Memory B cell (primary cell): ENCODE measurements at regions not wholly inside any gene's neighbourhood (a gene's known extent, or its start where the extent isn't known, plus 50 kb on each side); places are given as distances from the start of the nearest gene placed in this dataset.

ENCODE experiments used
- ATAC-seq: fragments of 150-1000 bp; cut with Tn5 transposase; 2 replicates; pipeline ENCODE4 v1.10.0; 2021; ENCODE audit warnings: low read depth, mild to moderate bottlenecking, moderate library complexity
- DNase-seq, 2 donors: peaks; one replicate each; pipeline ENCODE4 v3.0.0; 2022; ENCODE audit warnings: low spot score in 2 of 2
- H3K27ac Mint-ChIP-seq: one replicate; pipeline ENCODE4 v1.8.0; 2022; ENCODE audit warnings: mild to moderate bottlenecking, moderate library complexity, mixed read lengths
- H3K27me3 Mint-ChIP-seq: one replicate; pipeline ENCODE4 v1.8.0; 2022; ENCODE audit warnings: mixed read lengths
- H3K36me3 Mint-ChIP-seq: one replicate; pipeline ENCODE4 v1.8.0; 2022; ENCODE audit warnings: mild to moderate bottlenecking, mixed read lengths
- H3K4me1 Mint-ChIP-seq: one replicate; pipeline ENCODE4 v1.8.0; 2022; ENCODE audit warnings: mixed read lengths
- H3K4me3 Mint-ChIP-seq: one replicate; pipeline ENCODE4 v1.8.0; 2022; ENCODE audit warnings: mild to moderate bottlenecking, moderate library complexity, mixed read lengths
- H3K9me3 Mint-ChIP-seq: one replicate; pipeline ENCODE4 v1.8.0; 2022; ENCODE audit warnings: mixed read lengths

GRCh38 chr5:173800340-173800739, 87.8 kb upstream of the CPEB4 start:
- Mint-ChIP-seq H3K4me3 (no peak overlapping the region), H3K27ac (no peak overlapping the region), H3K36me3 (no peaks in the 10 kb centered on the region), H3K27me3 (no peaks in the 10 kb centered on the region), H3K4me1 (peaks cover 12% of the 10 kb centered on the region), H3K9me3 (peaks cover 3% of the 10 kb centered on the region)
- DNase-seq (no peak), ATAC-seq (no peak)

GRCh38 chr5:173801006-173801405, 87.1 kb upstream of the CPEB4 start:
- Mint-ChIP-seq H3K36me3 (no peaks in the 10 kb centered on the region), H3K4me3 (no peak overlapping the region), H3K27me3 (no peaks in the 10 kb centered on the region), H3K9me3 (peaks cover 3% of the 10 kb centered on the region), H3K4me1 (peaks cover 12% of the 10 kb centered on the region), H3K27ac (no peak overlapping the region)
- no peak for DNase-seq
- no peak for ATAC-seq

DNA sequence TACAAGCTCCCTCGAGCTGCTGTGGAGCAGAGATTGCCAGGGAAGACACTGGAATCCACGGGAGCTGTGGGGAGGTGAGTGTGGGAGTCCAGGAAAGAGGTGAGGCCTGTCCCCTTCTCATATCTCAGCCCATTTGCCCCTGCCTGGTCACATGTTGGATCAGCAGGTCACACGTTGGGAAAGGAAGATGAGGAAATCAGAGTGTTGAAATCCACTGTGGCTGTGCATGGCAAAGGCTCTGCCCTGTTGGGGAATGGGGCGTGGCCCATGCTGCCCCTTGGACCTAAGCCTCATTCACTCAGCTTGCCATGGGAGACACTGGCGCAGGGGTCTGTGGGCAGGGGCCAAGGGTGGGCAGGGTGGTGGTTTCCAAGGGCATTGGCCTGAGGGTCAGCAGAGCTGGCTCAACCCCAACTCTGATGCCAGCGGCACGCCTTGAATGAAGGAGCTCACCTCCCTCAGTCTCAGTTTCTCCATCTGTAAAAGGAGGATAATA, 85.4 kb upstream of the CPEB4 start:
- DNase-seq (no peak), ATAC-seq (no peak)
- H3K4me1 Mint-ChIP-seq = peaks cover 12% of the 10 kb centered on the region
- H3K36me3 Mint-ChIP-seq = no peaks in the 10 kb centered on the region
- no peaks in the 10 kb centered on the region for H3K27me3 Mint-ChIP-seq
- H3K4me3 Mint-ChIP-seq = no peak overlapping the region
- H3K27ac Mint-ChIP-seq = no peak overlapping the region
- peaks cover 3% of the 10 kb centered on the region for H3K9me3 Mint-ChIP-seq

- peaks cover 5% of the 10 kb centered on the region for H3K4me1 Mint-ChIP-seq
- H3K27me3 Mint-ChIP-seq = no peaks in the 10 kb centered on the region
- H3K4me3 Mint-ChIP-seq = no peak overlapping the region
- no peak overlapping the region for H3K27ac Mint-ChIP-seq
- no peaks in the 10 kb centered on the region for H3K36me3 Mint-ChIP-seq
- DNase-seq (no peak), ATAC-seq (no peak)
- peaks cover 3% of the 10 kb centered on the region for H3K9me3 Mint-ChIP-seq
Measured at GRCh38 chr5:173804579-173804978, 83.6 kb upstream of the CPEB4 start.

GRCh38 chr5:173806270-173807035, 81.7 kb upstream of the CPEB4 start:
- DNase-seq = no peak

GRCh38 chr5:173807181-173807655, 80.9 kb upstream of the CPEB4 start:
- Mint-ChIP-seq H3K4me3 (no peak overlapping the region), H3K27me3 (peaks cover 4% of the 10 kb centered on the region), H3K9me3 (peaks cover 17% of the 10 kb centered on the region), H3K4me1 (peaks cover 17% of the 10 kb centered on the region), H3K36me3 (peaks cover 4% of the 10 kb centered on the region), H3K27ac (no peak overlapping the region)
- no peak for ATAC-seq
- DNase-seq = no peak

More at GRCh38 chr5:173806270-173807035, 81.7 kb upstream of the CPEB4 start:
- H3K4me1 Mint-ChIP-seq = peaks cover 14% of the 10 kb centered on the region
- peaks cover 4% of the 10 kb centered on the region for H3K27me3 Mint-ChIP-seq
- no peak overlapping the region for H3K4me3 Mint-ChIP-seq
- peaks cover 15% of the 10 kb centered on the region for H3K9me3 Mint-ChIP-seq
- no peak overlapping the region for H3K27ac Mint-ChIP-seq
- ATAC-seq = no peak
- H3K36me3 Mint-ChIP-seq = peaks cover 4% of the 10 kb centered on the region

- Mint-ChIP-seq H3K36me3 (peaks cover 4% of the 10 kb centered on the region), H3K4me1 (peaks cover 24% of the 10 kb centered on the region), H3K27ac (no peak overlapping the region), H3K27me3 (peaks cover 4% of the 10 kb centered on the region), H3K9me3 (peaks cover 17% of the 10 kb centered on the region), H3K4me3 (no peak overlapping the region)
- DNase-seq (no peak), ATAC-seq (no peak)
Measured at GRCh38 chr5:173808079-173808808, 79.9 kb upstream of the CPEB4 start.

GRCh38 chr5:173809014-173809413, 79.1 kb upstream of the CPEB4 start:
- H3K36me3 Mint-ChIP-seq = peaks cover 4% of the 10 kb centered on the region
- ATAC-seq (no peak), DNase-seq (no peak)
- H3K4me3 Mint-ChIP-seq = no peak overlapping the region
- peaks cover 4% of the 10 kb centered on the region for H3K27me3 Mint-ChIP-seq
- peaks cover 29% of the 10 kb centered on the region for H3K4me1 Mint-ChIP-seq
- peaks cover 17% of the 10 kb centered on the region for H3K9me3 Mint-ChIP-seq
- no peak overlapping the region for H3K27ac Mint-ChIP-seq

DNA sequence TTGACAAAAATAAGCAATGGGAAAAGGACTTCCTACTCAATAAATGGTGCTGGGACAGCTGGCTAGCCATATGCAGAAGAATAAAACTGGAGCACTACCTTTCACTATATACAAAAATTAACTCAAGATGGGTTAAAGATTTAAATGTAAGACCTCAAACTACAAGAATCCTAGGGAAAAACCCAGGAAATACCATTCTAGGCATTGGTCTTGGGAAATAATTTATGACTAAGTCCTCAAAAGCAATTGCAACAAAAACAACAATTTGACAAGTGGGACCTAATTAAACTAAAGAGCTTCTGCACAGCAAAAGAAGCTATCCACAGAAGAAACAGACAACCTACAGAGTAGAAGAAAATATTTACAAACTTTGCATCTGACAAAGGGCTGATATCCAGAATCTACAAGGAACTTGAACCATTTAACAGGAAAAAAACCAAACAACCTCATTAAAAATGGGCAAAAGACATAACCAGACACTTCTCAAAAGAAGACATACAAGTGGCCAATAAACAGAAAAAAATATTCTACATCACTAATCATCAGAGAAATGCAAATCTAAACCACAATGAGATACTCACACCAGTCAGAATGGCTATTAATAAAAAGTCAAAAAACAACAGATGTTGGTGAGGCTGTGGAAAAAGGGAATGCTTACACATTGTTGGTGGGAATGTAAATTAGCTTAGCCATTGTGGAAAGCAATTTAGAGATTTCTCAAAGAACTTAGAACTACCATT, 75.2 kb upstream of the CPEB4 start:
- DNase-seq = no peak
- H3K27ac Mint-ChIP-seq = no peak overlapping the region
- peaks cover 16% of the 10 kb centered on the region for H3K9me3 Mint-ChIP-seq
- H3K27me3 Mint-ChIP-seq = peaks cover 4% of the 10 kb centered on the region
- ATAC-seq = no peak
- no peak overlapping the region for H3K4me3 Mint-ChIP-seq
- peaks cover 8% of the 10 kb centered on the region for H3K36me3 Mint-ChIP-seq
- H3K4me1 Mint-ChIP-seq = peaks cover 51% of the 10 kb centered on the region

DNA sequence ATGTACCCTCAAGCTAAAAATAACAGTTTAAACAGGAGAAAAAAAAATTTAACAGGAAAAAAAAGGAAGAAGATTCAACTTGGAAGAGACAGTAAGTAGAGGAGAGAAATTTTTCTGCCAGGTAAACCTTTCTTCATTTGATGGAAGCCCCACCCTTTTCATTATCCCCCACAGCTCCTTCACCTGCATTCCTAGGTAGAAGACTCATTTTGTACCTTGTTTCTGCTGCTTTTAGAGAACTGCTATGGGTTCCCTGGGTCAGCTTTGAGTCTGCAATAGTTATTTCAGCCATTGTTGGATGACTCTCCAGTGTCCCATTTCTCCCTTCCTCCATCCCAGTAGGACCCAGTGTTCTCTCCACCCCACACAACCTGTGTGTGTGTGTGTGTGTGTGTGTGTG, 74.1 kb upstream of the CPEB4 start:
- Mint-ChIP-seq H3K36me3 (peaks cover 10% of the 10 kb centered on the region), H3K4me1 (peaks cover 54% of the 10 kb centered on the region), H3K27ac (no peak overlapping the region), H3K27me3 (peaks cover 4% of the 10 kb centered on the region), H3K4me3 (no peak overlapping the region), H3K9me3 (peaks cover 18% of the 10 kb centered on the region)
- ATAC-seq = no peak
- no peak for DNase-seq

DNA sequence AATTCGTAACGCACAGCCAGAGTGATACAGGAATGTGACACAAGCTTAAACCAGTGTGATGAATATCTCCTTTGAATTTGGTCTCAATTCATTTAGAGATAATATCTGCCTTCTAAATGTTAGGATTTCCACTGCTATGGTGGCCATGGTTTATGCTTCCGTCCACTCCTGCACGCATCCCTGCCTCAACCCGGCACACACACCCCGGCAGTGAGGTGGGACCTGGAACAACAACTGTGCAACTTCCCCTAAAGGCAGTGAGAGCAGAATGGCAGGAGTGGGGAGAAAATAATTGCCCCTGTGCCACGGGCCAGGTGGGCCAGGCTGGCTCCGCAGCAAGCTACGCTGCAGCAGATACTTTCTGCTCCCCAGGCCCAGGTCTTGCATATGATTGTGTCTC, 72.6 kb upstream of the CPEB4 start:
- H3K9me3 Mint-ChIP-seq = peaks cover 15% of the 10 kb centered on the region
- DNase-seq (no peak), ATAC-seq (no peak)
- peaks cover under 1% of the 10 kb centered on the region for H3K27me3 Mint-ChIP-seq
- peaks cover 62% of the 10 kb centered on the region for H3K4me1 Mint-ChIP-seq
- H3K36me3 Mint-ChIP-seq = peaks cover 10% of the 10 kb centered on the region
- H3K4me3 Mint-ChIP-seq = no peak overlapping the region
- H3K27ac Mint-ChIP-seq = no peak overlapping the region

- Mint-ChIP-seq H3K27ac (no peak overlapping the region), H3K27me3 (no peaks in the 10 kb centered on the region), H3K36me3 (peaks cover 8% of the 10 kb centered on the region), H3K4me3 (no peak overlapping the region), H3K4me1 (peaks cover 63% of the 10 kb centered on the region), H3K9me3 (peaks cover 6% of the 10 kb centered on the region)
- no peak for DNase-seq
- ATAC-seq = no peak
Measured at GRCh38 chr5:173816728-173817127, 71.4 kb upstream of the CPEB4 start.

DNA sequence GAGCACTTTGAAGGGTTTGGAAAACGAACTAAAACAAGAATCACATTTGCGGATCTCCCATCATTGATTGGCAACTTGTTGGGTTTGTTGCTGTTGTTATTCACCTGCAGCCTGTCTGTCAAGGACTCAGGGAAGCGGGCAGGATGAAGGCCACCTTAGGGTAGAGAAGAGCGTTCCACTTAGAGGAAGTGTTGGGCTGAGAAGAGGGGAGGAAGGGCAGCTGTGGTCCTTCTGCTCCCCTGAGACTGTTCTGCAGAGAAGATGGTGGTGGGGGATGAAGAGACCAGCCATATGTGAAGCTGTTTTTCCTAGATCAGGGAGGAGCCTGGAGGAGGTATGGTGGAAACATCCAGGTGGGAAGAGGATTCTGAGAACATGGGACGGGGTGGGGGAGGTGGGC, 70.6 kb upstream of the CPEB4 start:
- Mint-ChIP-seq H3K27me3 (no peaks in the 10 kb centered on the region), H3K27ac (peak overlapping the region; percentile 30), H3K4me1 (peaks cover 64% of the 10 kb centered on the region), H3K9me3 (peaks cover 4% of the 10 kb centered on the region), H3K36me3 (peaks cover 10% of the 10 kb centered on the region), H3K4me3 (peak overlapping the region; percentile 71)
- DNase-seq (no peak), ATAC-seq (no peak)

DNA sequence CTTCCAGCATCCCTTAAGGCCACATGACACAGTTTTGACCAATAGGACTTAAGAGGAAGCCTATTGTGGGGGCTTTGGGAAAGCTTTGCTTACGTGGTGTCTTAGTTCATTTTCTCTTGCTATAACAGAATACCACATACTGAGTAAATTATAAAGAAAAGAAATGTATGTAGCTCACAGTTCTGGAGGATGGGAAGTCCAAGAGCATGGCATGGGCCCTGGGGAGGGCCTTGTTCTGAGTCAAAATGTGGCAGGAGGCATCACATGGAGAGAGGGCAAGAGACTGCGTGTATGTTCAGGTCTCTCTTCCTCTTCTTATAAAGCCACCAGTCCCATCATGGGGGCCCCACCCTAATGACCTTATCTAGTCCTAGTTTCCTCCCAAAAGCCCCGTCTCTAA, 68.6 kb upstream of the CPEB4 start:
- Mint-ChIP-seq H3K36me3 (peaks cover 10% of the 10 kb centered on the region), H3K4me1 (peaks cover 65% of the 10 kb centered on the region), H3K9me3 (peaks cover 4% of the 10 kb centered on the region), H3K27ac (peak overlapping the region; percentile 50), H3K27me3 (no peaks in the 10 kb centered on the region), H3K4me3 (no peak overlapping the region)
- DNase-seq (no peak), ATAC-seq (no peak)
